Activated naive CD8-positive, alpha-beta T cell treated with anti-CD3 and anti-CD28 coated beads, Interleukin-2, amount 10 ng/mL, durations not matched to agents 7 days and 5 days (primary cell): ENCODE measurements at regions not wholly inside any gene's neighbourhood (a gene's known extent, or its start where the extent isn't known, plus 50 kb on each side); places are given as distances from the start of the nearest gene placed in this dataset.
A peak's percentile ranks its signal among the peaks of the same experiment; 100 is the strongest.
"Not testable (repeated sequence)": the region's sequence is repeated elsewhere in the genome, so short reads cannot be mapped to it uniquely, and the experiment has no call there.

Experiments
- ATAC-seq: fragments of 150-1000 bp; cut with Tn5 transposase; one replicate; pipeline ENCODE4 v1.10.0; 2021; ENCODE audit warnings: low read depth, moderate library complexity
- POLR2A ChIA-PET: fragments of 350-600 bp; sonication (Branson Sonifier 250); formaldehyde crosslinking; loops from one replicate; lab custom pipeline; 2021; ENCODE audit warnings: antibody characterized with exemption; lab: Charles Lee
- DNase-seq: peaks from one replicate; pipeline ENCODE4 v3.0.0; 2021
- H3K27ac Mint-ChIP-seq: one replicate; pipeline ENCODE4 v1.8.0; 2022; ENCODE audit warnings: mild to moderate bottlenecking, mixed read lengths
- H3K27me3 Mint-ChIP-seq: one replicate; pipeline ENCODE4 v1.8.0; 2022; ENCODE audit warnings: mild to moderate bottlenecking, moderate library complexity, mixed read lengths
- H3K36me3 Mint-ChIP-seq: one replicate; pipeline ENCODE4 v1.8.0; 2021; ENCODE audit warnings: mild to moderate bottlenecking, mixed read lengths
- H3K4me1 Mint-ChIP-seq: one replicate; pipeline ENCODE4 v1.8.0; 2021; ENCODE audit warnings: mixed read lengths
- H3K4me3 Mint-ChIP-seq: one replicate; pipeline ENCODE4 v1.8.0; 2022; ENCODE audit warnings: mild to moderate bottlenecking, moderate library complexity, mixed read lengths
- H3K9me3 Mint-ChIP-seq: one replicate; pipeline ENCODE4 v1.8.0; 2021; ENCODE audit warnings: mixed read lengths

DNA sequence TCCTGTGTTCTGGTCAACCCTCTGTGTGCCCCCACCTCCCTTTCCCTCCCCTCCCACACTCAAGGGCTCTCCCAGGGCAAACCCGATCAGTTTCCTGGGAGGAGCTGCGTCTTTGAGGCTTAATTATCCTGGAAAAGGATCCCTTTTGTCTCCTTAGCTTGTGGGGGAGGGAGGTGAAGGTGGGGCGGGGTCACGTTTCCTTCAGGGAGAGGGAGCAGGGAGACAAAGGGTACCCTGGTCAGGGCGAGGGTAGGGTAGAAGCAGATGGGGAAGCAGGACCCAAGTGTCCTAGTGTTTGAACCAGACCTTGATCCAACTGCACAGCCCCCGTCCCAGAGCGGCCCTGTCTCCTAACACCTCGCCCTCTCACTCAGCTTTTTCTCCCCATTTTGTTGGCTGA, 90.1 kb downstream of the HIF1AN start:
- DNase-seq (no peak), ATAC-seq (no peak)
- Mint-ChIP-seq H3K36me3 (no peaks in the 10 kb centered on the region), H3K27me3 (peaks cover 48% of the 10 kb centered on the region), H3K4me1 (peaks cover 1% of the 10 kb centered on the region), H3K27ac (no peak overlapping the region), H3K9me3 (no peaks in the 10 kb centered on the region), H3K4me3 (no peak overlapping the region)
- POLR2A ChIA-PET: no interaction called here

DNA sequence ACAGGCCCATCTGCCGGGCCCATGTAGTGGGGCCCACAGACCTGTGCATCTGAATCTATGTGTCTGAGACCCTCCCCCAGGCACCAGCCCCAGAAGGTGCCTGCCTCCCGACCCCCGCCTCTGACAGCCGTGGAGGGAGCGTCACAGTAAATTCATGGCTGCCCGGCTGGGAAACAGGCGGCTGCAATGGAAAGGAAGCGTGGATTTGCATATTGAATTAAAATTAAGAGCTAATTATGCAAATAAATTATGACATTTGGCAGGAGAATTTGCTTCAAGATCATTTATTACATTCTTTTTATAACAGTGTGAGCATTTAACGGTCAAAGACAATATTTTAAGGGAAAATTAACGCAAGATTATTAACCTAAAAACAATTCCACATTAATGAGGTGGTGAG, 92.3 kb downstream of the HIF1AN start:
- Mint-ChIP-seq H3K36me3 (no peaks in the 10 kb centered on the region), H3K4me3 (no peak overlapping the region), H3K27me3 (peaks cover 42% of the 10 kb centered on the region), H3K9me3 (no peaks in the 10 kb centered on the region), H3K27ac (no peak overlapping the region), H3K4me1 (no peaks in the 10 kb centered on the region)
- ATAC-seq: no peak
- no peak for DNase-seq
- POLR2A ChIA-PET: no interaction called here

DNA sequence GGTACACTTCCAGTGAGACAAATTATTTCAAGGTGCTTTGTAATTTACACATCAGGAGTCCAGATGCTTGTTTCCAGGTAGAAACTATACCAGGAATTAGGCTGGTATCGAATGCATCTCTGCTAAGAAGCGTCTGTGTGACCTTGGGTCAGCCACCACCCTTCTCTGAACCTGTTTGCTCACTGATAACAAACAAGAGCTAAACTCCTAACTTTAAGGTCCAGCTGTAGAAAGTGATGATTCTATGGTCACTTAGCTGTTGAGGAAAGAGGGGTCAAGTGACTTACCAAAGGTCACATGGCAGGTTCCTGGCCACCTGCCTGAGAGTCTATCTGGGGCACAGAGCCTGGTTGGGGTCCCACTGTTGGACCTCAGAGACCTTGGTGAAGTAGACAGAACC, 95.4 kb downstream of the HIF1AN start:
- Mint-ChIP-seq H3K36me3 (no peaks in the 10 kb centered on the region), H3K4me3 (no peak overlapping the region), H3K27me3 (peaks cover 35% of the 10 kb centered on the region), H3K9me3 (no peaks in the 10 kb centered on the region), H3K27ac (no peak overlapping the region), H3K4me1 (no peaks in the 10 kb centered on the region)
- no peak for DNase-seq
- no peak for ATAC-seq
- POLR2A ChIA-PET: no interaction called here

DNA sequence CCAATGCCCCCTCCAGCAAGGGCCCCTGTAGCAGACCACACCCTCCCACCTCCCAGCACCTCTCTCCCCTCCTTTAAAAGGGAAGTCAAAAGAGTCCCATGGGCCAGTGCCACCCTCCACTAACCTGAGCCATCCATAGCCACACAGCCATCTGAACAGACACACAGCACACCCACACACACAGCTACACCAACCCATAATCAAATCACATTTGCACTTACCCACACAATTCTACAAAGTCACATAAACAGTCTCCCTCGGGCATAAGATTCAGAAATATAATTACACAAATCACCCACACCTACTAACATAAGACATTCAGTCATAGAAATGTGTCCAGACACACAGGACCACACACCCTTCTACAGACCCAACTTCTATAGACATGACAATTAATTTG, 96.3 kb downstream of the HIF1AN start:
- POLR2A ChIA-PET: no interaction called here
- H3K9me3 Mint-ChIP-seq: no peaks in the 10 kb centered on the region
- H3K4me1 Mint-ChIP-seq: no peaks in the 10 kb centered on the region
- ATAC-seq (no peak), DNase-seq (no peak)
- peaks cover 28% of the 10 kb centered on the region for H3K27me3 Mint-ChIP-seq
- H3K36me3 Mint-ChIP-seq: no peaks in the 10 kb centered on the region
- H3K27ac Mint-ChIP-seq: no peak overlapping the region
- H3K4me3 Mint-ChIP-seq: no peak overlapping the region

DNA sequence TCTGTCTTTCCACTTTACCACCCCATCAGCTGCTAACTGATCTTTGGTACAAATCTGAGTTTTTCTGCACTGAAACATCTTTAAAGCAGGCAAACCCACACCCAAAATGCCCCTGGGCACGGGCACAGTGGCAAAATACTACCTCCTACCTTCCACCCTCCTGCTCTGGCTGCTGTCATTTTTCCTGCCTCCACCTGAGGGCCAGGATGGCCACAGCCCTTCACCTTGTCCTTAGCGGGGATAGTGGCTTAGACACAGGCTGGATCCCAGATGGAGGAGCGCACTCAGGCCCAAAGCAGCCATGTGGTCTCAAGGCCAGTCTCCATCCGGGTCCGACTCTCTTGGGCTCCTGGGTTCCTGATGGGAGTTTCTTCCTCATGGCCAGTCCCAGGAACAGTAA, 98.3 kb downstream of the HIF1AN start:
- no peaks in the 10 kb centered on the region for H3K36me3 Mint-ChIP-seq
- H3K27ac Mint-ChIP-seq: no peak overlapping the region
- ATAC-seq: no peak
- DNase-seq: no peak
- peaks cover 33% of the 10 kb centered on the region for H3K27me3 Mint-ChIP-seq
- no peaks in the 10 kb centered on the region for H3K9me3 Mint-ChIP-seq
- H3K4me1 Mint-ChIP-seq: no peaks in the 10 kb centered on the region
- H3K4me3 Mint-ChIP-seq: no peak overlapping the region
- POLR2A ChIA-PET: no interaction called here

DNA sequence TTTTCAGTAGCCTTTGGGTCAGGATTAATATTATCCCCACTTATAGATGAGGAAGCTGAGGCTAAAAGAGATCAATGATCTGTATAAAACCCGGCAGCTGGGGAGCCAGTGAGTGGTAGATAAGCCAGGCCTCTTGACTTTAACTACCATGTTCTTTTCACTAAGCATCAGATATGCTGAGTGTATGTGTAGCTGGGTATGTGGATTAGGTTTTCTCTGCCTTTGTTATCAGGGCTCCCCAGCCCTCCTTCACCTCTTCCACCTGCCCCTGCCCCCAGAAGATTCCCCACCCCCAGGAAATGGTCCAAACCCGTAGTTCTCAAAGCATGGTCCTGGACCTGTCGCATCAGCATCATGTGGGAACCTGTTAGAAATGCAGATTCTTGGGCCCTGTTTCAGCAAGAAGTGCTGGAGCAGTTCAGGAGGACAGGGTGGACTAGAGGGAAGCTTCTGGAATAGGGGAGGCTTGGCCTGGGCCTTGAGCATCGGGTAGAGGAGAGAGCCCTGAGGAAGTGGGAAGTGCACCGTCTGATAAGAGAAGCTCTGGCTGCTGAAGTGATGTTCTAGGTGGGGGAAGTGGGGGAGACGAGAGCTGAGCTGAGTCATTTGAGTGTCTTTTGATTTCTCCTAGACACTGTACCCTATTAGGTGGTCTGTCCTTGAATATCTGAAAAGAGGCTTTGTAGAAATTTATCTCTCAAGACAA, 101.3 kb downstream of the HIF1AN start:
- no peaks in the 10 kb centered on the region for H3K4me1 Mint-ChIP-seq
- POLR2A ChIA-PET: interaction anchor here (0.5 kb wide), 1 partner anchor 404 kb away, joined by 4 read pairs; no protein-coding TSS in a partner anchor
- DNase-seq (no peak), ATAC-seq (no peak)
- peaks cover 46% of the 10 kb centered on the region for H3K27me3 Mint-ChIP-seq
- no peak overlapping the region for H3K27ac Mint-ChIP-seq
- H3K36me3 Mint-ChIP-seq: no peaks in the 10 kb centered on the region
- H3K4me3 Mint-ChIP-seq: no peak overlapping the region
- H3K9me3 Mint-ChIP-seq: no peaks in the 10 kb centered on the region

DNA sequence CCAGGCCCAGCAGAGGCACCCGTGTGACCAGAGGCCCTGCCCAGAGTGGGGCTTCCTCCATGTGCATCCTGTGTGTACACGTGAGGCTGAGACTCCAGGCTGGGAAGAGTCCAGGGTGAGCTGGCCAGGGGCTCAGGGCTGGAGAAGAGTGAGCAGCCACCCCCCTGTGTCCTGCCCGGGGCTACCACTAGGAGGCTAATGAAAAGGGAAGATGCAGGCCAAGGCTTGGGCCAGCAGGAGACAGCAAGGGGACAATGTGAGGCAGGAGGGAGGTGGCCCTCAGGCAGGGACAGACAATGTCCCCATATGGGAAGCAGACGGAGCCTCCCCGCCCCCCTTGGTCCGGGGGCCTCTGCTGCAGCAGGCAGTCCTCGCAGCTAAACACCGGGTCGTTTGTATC, 102.0 kb downstream of the HIF1AN start:
- POLR2A ChIA-PET: no interaction called here
- H3K27ac Mint-ChIP-seq: no peak overlapping the region
- H3K27me3 Mint-ChIP-seq: peaks cover 47% of the 10 kb centered on the region
- H3K36me3 Mint-ChIP-seq: no peaks in the 10 kb centered on the region
- H3K4me3 Mint-ChIP-seq: no peak overlapping the region
- DNase-seq (no peak), ATAC-seq (peak; percentile 58)
- H3K9me3 Mint-ChIP-seq: no peaks in the 10 kb centered on the region
- peaks cover 1% of the 10 kb centered on the region for H3K4me1 Mint-ChIP-seq

DNA sequence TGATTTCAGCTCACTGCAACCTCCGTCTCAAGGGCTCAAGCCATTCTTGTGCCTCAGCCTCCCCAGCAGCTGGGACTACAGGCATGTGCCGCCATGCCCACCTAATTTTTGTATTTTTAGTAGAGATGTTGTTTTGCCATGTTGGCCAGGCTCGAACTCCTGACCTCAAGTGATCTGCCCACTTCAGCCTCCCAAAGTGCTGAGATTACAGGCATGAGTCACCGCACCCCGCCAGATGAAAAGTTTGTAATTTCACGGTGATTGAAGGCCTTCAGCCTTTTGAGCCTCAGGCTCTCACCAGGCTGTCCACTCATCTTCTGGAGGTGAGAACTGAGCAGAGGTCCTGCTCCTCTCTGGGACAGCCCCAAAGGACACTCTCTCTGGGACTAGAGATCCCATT, 103.2 kb downstream of the HIF1AN start:
- peaks cover 45% of the 10 kb centered on the region for H3K27me3 Mint-ChIP-seq
- ATAC-seq, H3K27ac Mint-ChIP-seq, H3K9me3 Mint-ChIP-seq, H3K4me3 Mint-ChIP-seq, DNase-seq, H3K36me3 Mint-ChIP-seq, H3K4me1 Mint-ChIP-seq, POLR2A ChIA-PET: not testable (repeated sequence)

DNA sequence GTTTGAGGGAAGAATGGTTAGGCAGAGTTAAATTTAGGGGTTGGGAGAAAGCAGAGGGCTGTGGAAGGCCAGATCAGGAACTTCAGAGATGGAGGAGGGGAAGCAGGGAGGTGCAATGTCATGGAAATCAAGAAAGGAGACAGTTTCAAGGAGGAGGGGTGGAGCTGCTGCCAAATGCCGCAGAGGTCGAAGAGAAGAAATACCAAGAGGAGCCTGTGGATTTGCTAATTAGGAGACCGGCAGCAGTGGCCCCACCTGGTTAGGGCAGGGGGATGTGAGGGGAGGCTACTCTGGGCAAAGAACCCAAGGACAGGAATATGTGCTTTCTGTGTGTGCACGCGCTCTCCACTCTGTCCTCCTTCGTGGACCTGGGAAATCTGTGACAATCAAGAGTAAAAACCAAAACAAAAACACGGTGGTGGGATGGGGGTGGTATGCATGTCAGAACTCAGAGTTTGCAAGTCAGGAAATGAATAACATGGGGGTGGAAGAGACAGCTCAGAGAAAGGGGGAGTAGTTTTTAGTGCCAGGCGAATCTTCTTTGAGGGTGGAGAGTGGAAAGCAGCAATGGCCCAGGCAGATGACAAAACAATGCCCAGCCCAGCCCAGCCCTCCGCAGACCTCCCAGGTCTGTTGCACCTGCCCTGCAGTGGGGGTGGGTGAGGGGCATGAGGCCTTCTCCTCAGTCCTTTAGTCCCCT, 102.9 kb upstream of the PAX2 start:
- Mint-ChIP-seq H3K4me1 (peaks cover 1% of the 10 kb centered on the region), H3K27me3 (peaks cover 53% of the 10 kb centered on the region), H3K9me3 (no peaks in the 10 kb centered on the region), H3K4me3 (no peak overlapping the region), H3K27ac (no peak overlapping the region), H3K36me3 (no peaks in the 10 kb centered on the region)
- POLR2A ChIA-PET: no interaction called here
- DNase-seq (no peak), ATAC-seq (no peak)

DNA sequence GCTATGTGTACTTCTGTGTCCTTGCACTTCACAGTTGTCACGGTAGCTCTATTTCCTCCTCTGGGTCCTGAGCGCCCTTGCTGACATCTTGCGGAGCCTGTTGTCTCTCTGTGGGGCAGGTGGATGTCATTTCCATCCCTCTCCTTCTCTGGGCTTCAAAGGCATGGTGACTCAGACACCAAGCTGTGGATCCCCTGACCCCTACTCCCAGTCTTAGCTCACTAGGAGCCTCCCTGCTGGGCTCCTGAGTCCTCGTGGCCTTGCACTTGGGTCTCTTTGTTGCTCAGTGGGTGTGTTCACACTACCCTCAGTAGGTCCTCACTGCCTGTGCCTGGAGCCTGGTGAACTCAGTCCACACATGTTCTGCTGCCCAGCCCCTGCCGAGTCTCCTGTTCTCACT, 100.3 kb upstream of the PAX2 start:
- no peak for DNase-seq
- POLR2A ChIA-PET: no interaction called here
- H3K27me3 Mint-ChIP-seq: peaks cover 55% of the 10 kb centered on the region
- H3K27ac Mint-ChIP-seq: no peak overlapping the region
- no peaks in the 10 kb centered on the region for H3K9me3 Mint-ChIP-seq
- H3K4me1 Mint-ChIP-seq: peaks cover 1% of the 10 kb centered on the region
- no peak for ATAC-seq
- H3K4me3 Mint-ChIP-seq: no peak overlapping the region
- no peaks in the 10 kb centered on the region for H3K36me3 Mint-ChIP-seq

DNA sequence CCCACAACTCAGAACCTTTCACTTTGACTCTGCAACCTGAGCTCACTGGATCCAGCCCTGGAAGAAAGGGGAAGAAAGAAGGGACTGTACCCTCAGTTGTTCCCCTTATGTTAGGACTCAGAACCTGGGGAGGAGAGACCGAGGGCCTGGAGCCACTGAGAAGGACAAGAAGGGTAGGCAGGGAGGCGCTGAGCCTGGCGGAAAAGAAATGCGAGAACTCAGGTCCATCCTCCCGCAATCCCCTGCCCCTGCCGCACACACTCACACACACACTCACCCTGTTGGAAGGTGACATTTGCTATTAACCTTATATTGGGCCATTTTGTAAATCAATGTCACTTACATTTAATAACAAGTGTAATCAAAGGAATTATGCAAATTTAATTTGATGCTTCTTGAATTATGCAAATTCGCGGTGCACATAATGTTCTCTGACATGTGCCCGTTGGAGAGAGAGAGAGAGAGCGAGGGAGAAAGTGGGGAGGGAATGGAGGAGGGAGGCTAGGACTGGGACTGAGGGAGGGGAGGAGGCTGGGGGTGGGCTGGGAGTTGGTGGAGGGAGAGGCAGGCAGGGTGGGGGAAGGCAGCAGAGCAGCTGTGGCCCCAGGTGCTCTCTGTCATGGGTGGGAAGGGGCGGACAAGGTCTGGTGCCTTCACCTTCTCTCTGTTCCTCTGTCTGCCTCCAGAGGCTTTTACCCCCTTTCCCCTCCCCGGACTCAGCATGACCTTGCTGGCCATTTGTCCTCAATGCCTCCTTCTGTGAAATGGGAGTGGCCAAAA, 99.6 kb upstream of the PAX2 start:
- Mint-ChIP-seq H3K4me3 (no peak overlapping the region), H3K4me1 (peaks cover 1% of the 10 kb centered on the region), H3K27ac (no peak overlapping the region), H3K27me3 (peaks cover 53% of the 10 kb centered on the region), H3K36me3 (no peaks in the 10 kb centered on the region), H3K9me3 (no peaks in the 10 kb centered on the region)
- ATAC-seq (no peak), DNase-seq (no peak)
- POLR2A ChIA-PET: no interaction called here

DNA sequence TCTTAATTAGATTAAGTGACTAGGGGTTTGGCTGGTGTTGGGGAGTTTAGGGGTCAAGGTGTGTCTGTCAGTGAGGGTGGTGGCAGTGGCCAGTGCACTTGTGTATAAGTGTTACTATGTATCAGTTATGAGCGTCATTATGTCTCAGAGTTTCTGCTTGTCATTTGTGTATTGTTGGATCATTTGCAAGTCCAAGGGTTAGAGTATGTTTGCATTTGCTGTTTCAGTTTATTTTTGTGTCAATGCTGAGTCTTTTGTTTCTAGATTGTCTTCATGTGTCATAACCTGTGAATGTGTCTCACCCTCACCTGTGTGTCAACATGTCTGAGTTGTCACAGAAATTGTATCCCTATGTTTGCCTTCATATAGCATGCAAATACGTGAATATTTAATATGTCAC, 97.5 kb upstream of the PAX2 start:
- no peak for ATAC-seq
- Mint-ChIP-seq H3K27me3 (peaks cover 48% of the 10 kb centered on the region), H3K27ac (no peak overlapping the region), H3K4me3 (no peak overlapping the region), H3K36me3 (no peaks in the 10 kb centered on the region), H3K4me1 (no peaks in the 10 kb centered on the region), H3K9me3 (no peaks in the 10 kb centered on the region)
- DNase-seq: no peak
- POLR2A ChIA-PET: no interaction called here

DNA sequence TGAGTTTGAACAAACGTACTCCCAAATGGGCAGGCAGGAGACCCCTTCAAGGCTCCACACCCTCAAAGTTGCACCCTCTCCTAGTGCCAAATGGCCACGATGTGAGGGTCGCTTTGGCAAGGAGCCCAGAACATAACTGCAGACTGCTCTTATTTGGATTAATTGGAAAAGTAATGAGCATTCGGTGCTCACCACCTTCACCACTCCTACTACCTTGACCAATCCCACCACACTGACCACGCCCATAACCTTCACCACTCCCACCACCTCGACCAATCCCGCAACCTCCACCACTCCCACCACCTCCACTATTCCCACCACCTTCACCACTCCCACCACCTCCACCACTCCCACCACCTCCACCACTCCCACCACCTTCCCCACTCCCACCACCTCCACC, 94.7 kb upstream of the PAX2 start:
- no peak for ATAC-seq
- POLR2A ChIA-PET: no interaction called here
- Mint-ChIP-seq H3K36me3 (peaks cover 2% of the 10 kb centered on the region), H3K27me3 (peaks cover 57% of the 10 kb centered on the region), H3K4me1 (peaks cover 16% of the 10 kb centered on the region), H3K4me3 (no peak overlapping the region), H3K9me3 (no peaks in the 10 kb centered on the region), H3K27ac (no peak overlapping the region)
- DNase-seq: no peak

DNA sequence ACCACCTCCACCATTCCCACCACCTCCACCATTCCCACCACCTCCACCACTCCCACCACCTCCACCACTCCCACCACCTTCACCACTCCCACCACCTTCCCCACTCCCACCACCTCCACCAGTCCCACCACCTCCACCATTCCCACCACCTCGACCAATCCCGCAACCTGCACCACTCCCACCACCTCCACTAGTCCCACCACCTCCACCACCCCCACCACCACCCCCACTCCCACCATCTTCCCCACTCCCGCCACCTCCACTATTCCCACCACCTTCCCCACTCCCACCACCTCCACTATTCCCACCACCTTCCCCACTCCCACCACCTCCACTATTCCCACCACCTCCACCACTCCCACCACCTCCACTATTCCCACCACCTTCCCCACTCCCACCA, 94.3 kb upstream of the PAX2 start:
- Mint-ChIP-seq H3K27me3 (peaks cover 57% of the 10 kb centered on the region), H3K4me1 (peaks cover 19% of the 10 kb centered on the region)
- H3K9me3 Mint-ChIP-seq, POLR2A ChIA-PET, H3K4me3 Mint-ChIP-seq, H3K36me3 Mint-ChIP-seq, ATAC-seq, H3K27ac Mint-ChIP-seq, DNase-seq: not testable (repeated sequence)
